C4-2B (cell line): ENCODE measurements at regions not wholly inside any gene's neighbourhood (a gene's known extent, or its start where the extent isn't known, plus 50 kb on each side); places are given as distances from the start of the nearest gene placed in this dataset.

Experiments
- CTCF ChIP-seq: fragments of 450-650 bp; conservative IDR thresholded peaks from 2 replicates; pipeline ENCODE4 v1.5.1; 2017; ENCODE audit warnings: mild to moderate bottlenecking
- ZFX ChIP-seq: fragments of 450-650 bp; IDR thresholded peaks from 2 replicates; pipeline ENCODE4 v1.6.1; 2017

GRCh38 chr4:10380735-10381134, 76.5 kb downstream of the ZNF518B start:
- TF ChIP-seq CTCF (no peak), ZFX (no peak)
